ENCODE measurements at regions not wholly inside any gene's neighbourhood (a gene's known extent, or its start where the extent isn't known, plus 50 kb on each side); places are given as distances from the start of the nearest gene placed in this dataset.

DNA sequence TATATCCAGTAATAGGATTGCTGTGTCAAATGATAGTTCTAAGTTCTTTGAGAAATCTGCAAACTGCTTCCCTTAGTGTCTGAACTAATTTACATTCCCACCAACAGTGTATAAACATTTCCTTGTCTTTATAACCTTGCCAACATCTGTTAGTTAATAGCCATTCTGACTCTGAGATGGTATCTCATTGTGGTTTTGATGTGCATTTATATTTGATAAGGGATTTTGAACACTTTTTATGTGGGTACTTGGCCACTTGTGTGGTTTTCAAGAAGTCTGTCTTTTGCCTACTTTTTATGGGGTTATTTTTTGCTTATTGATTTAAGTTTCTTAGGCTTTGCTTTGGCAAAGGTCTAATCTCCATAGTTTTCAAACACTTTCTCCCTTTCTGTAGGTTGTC lies 189.9 kb upstream of the CXCL13 start:
- TF ChIP-seq EZH2phosphoT487 (IDR thresholded peaks at IDR 0.05; ENCODE audit: borderline replicate concordance), result peak; percentile 87
- TF ChIP-seq, protein P1, sequence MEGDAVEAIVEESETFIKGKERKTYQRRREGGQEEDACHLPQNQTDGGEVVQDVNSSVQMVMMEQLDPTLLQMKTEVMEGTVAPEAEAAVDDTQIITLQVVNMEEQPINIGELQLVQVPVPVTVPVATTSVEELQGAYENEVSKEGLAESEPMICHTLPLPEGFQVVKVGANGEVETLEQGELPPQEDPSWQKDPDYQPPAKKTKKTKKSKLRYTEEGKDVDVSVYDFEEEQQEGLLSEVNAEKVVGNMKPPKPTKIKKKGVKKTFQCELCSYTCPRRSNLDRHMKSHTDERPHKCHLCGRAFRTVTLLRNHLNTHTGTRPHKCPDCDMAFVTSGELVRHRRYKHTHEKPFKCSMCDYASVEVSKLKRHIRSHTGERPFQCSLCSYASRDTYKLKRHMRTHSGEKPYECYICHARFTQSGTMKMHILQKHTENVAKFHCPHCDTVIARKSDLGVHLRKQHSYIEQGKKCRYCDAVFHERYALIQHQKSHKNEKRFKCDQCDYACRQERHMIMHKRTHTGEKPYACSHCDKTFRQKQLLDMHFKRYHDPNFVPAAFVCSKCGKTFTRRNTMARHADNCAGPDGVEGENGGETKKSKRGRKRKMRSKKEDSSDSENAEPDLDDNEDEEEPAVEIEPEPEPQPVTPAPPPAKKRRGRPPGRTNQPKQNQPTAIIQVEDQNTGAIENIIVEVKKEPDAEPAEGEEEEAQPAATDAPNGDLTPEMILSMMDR (conservative IDR thresholded peaks at IDR 0.05; ENCODE audit: low read length), result no peak

All from Loucy (cell line).